HG03025 (cell line): ENCODE measurements at regions not wholly inside any gene's neighbourhood (a gene's known extent, or its start where the extent isn't known, plus 50 kb on each side); places are given as distances from the start of the nearest gene placed in this dataset.
"Not testable (repeated sequence)": the region's sequence is repeated elsewhere in the genome, so short reads cannot be mapped to it uniquely, and the experiment has no call there.

Experiments used
- ATAC-seq: cut with Tn5 transposase; IDR thresholded peaks from one replicate; pipeline ENCODE4 v1.9.1; 2021; ENCODE audit warnings: mild to moderate bottlenecking, moderate library complexity; ENCODE audit not compliant: unreplicated experiment, low FRiP score

- no peak for ATAC-seq
These were observed 1176.4 kb downstream of the BRINP3 start for GRCh38 chr1:189301235-189301634.

GRCh38 chr1:189305279-189305678 is 1172.4 kb downstream of the BRINP3 start:
- ATAC-seq = no peak

- ATAC-seq = no peak
These were observed 1165.7 kb downstream of the BRINP3 start for GRCh38 chr1:189311915-189312314.

GRCh38 chr1:189312499-189312898 is 1165.2 kb downstream of the BRINP3 start:
- ATAC-seq = no peak

- no peak for ATAC-seq
These were observed 1164.2 kb downstream of the BRINP3 start for GRCh38 chr1:189313488-189313887.

- ATAC-seq = no peak
These were observed 1162.4 kb downstream of the BRINP3 start for GRCh38 chr1:189315035-189315901.

GRCh38 chr1:189323091-189323490 is 1154.6 kb downstream of the BRINP3 start:
- no peak for ATAC-seq

GRCh38 chr1:189331071-189331470 is 1146.6 kb downstream of the BRINP3 start:
- ATAC-seq = not testable (repeated sequence)

- ATAC-seq = no peak
These were observed 1141.3 kb downstream of the BRINP3 start for GRCh38 chr1:189336115-189337100.

GRCh38 chr1:189349607-189350006 is 1128.1 kb downstream of the BRINP3 start:
- ATAC-seq = no peak

- no peak for ATAC-seq
These were observed 1126.6 kb downstream of the BRINP3 start for GRCh38 chr1:189350983-189351616.

- ATAC-seq = no peak
These were observed 1125.7 kb downstream of the BRINP3 start for GRCh38 chr1:189351960-189352359.

- ATAC-seq = no peak
These were observed 1121.5 kb downstream of the BRINP3 start for GRCh38 chr1:189356206-189356605.

- no peak for ATAC-seq
These were observed 1120.3 kb downstream of the BRINP3 start for GRCh38 chr1:189357317-189357716.

GRCh38 chr1:189369612-189370011 is 1108.1 kb downstream of the BRINP3 start:
- no peak for ATAC-seq

- ATAC-seq = no peak
These were observed 1102.8 kb downstream of the BRINP3 start for GRCh38 chr1:189374816-189375215.

GRCh38 chr1:189405419-189405818 is 1072.2 kb downstream of the BRINP3 start:
- ATAC-seq = no peak

- ATAC-seq = no peak
These were observed 1067.9 kb downstream of the BRINP3 start for GRCh38 chr1:189409774-189410173.

GRCh38 chr1:189424746-189425331 is 1052.8 kb downstream of the BRINP3 start:
- ATAC-seq = no peak

- ATAC-seq = no peak
These were observed 1048.1 kb downstream of the BRINP3 start for GRCh38 chr1:189429610-189430009.
